Right cardiac atrium (tissue), 5 donors: ENCODE measurements at regions not wholly inside any gene's neighbourhood (a gene's known extent, or its start where the extent isn't known, plus 50 kb on each side); places are given as distances from the start of the nearest gene placed in this dataset.
"Not testable (repeated sequence)": the region's sequence is repeated elsewhere in the genome, so short reads cannot be mapped to it uniquely, and the experiment has no call there.

Experiments used
- ATAC-seq, 2 donors: fragments of 200-7000 bp; cut with Tn5 transposase; one replicate each; pipeline versions ENCODE4 v1.8.0 to v1.9.1; 2020; ENCODE audit warnings: moderate library complexity in 2 of 2, mild to moderate bottlenecking in 1 of 2
- DNase-seq, 3 donors: peaks; one replicate each; pipeline ENCODE4 v3.0.0-alpha.2; 2020
- H3K27ac ChIP-seq: one replicate; pipeline ENCODE4 v1.5.1; 2013; ENCODE audit warnings: mild to moderate bottlenecking, low read length, control low read depth, moderate library complexity
- H3K27me3 ChIP-seq: one replicate; pipeline ENCODE4 v1.6.1; 2013; ENCODE audit not compliant: control insufficient read depth, insufficient read depth
- H3K4me1 ChIP-seq: one replicate; pipeline ENCODE4 v1.6.1; 2013; ENCODE audit warnings: low read length; ENCODE audit not compliant: control insufficient read depth, insufficient read depth
- H3K4me3 ChIP-seq: one replicate; pipeline ENCODE4 v1.5.1; 2013; ENCODE audit warnings: low read length, control low read depth
- H3K9me3 ChIP-seq: one replicate; pipeline ENCODE4 v1.6.1; 2013; ENCODE audit warnings: low read length; ENCODE audit not compliant: control insufficient read depth
- WGBS: extraction: QIAGEN DNeasy Blood & Tissue Kit; methylation state at CpG from one replicate; pipeline ENCODE4 v1.1.7; 2013; 5-methylcytosine and 5-hydroxymethylcytosine counted together
- intact Hi-C, 4 donors: fragments of 100-400 bp; cut with DNase I; formaldehyde crosslinking; loops; one replicate each; pipeline versions ENCODE4 v1.11.0 to v1.14.0; 2022 to 2023
- donor health status: healthy with polysubstance abuse.
- donor health status: DM: no; HTN: yes; CAD: no.
- donor health status: DM: no; HTN: no; CAD: no.
- donor health status: DM: no; HTN: yes; CAD: no; lungs with severe emphysema.
- donor health status: DM: yes; HTN: yes; CAD: no.

DNA sequence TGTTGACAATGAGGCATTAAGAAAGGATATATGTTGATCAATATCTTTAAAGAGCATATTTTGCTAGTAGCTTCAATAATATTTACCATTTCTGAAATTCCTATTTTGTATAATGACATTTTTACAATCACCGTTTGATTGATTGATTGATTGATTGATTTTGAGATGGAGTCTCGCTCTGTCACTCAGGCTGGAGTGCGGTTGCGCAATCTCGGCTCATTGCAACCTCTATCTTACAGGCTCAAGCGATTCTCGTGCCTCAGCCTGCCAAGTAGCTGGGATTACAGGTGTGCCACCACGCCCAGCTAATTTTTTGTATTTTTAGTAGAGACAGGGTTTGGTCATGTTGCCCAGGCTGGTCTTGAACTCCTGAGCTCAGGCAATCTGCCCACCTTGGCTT lies 150.9 kb upstream of the TEX13D start:
- H3K27me3 ChIP-seq, H3K9me3 ChIP-seq, H3K4me3 ChIP-seq, ATAC-seq, H3K27ac ChIP-seq, DNase-seq, intact Hi-C loops, H3K4me1 ChIP-seq: not testable (repeated sequence)
- 97% methylated on average over 8 of the region's 8 CpGs for WGBS

DNA sequence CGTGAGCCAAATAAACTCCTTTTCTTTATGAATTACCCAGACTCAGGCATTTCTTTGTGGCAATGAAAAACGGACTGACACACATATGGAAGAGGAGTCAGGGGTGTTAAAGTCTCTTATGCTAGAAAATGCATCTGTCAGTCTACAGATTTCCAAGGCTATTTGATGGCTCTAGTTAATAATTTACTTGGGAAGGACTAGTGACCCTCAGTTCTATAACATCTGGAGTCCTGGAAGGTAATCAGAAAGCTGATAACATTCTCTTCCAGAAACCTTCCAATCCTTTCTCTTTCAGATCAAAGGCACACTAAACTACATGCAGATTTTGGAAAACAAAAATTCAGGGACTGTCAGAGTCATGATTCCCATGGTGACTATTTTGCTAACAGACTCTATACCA lies 142.0 kb upstream of the TEX13D start:
- Histone ChIP-seq H3K4me1 (no peaks in the 10 kb centered on the region), H3K27ac (no peak overlapping the region), H3K9me3 (no peaks in the 10 kb centered on the region), H3K4me3 (no peak overlapping the region), H3K27me3 (no peaks in the 10 kb centered on the region)
- DNase-seq (no peak), ATAC-seq (no peak)
- WGBS, result 77% methylated on average over 2 of the region's 2 CpGs
- intact Hi-C loops, result no loop called here

DNA sequence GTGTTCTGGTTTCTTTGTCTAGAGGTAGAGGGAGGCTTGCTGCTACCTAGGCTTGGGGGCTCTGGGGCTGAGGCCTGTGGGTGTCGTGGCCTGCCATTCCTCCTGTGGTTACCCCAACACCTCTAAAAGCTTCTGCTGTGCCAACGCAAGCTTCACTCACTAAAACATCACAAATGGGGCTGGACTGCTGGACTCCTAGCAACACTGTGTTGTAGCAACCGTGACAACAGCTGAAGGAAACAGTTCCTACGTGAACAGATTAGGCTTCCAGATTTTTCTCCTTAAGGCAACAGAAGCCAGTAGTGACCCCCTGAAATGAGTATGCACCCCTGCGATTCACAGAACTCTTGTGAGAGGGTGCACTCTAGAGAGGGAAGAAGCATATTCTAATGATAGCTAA lies 138.3 kb upstream of the TEX13D start:
- no peaks in the 10 kb centered on the region for H3K27me3 ChIP-seq
- 26% methylated on average over 5 of the region's 5 CpGs for WGBS
- DNase-seq (peak in 2 of 3 donors; percentile 27 to 45), ATAC-seq (peak; percentile 93 to 95)
- H3K9me3 ChIP-seq, result no peaks in the 10 kb centered on the region
- H3K4me3 ChIP-seq, result no peak overlapping the region
- H3K27ac ChIP-seq, result no peak overlapping the region
- intact Hi-C loops, result no loop called here
- H3K4me1 ChIP-seq, result no peaks in the 10 kb centered on the region

DNA sequence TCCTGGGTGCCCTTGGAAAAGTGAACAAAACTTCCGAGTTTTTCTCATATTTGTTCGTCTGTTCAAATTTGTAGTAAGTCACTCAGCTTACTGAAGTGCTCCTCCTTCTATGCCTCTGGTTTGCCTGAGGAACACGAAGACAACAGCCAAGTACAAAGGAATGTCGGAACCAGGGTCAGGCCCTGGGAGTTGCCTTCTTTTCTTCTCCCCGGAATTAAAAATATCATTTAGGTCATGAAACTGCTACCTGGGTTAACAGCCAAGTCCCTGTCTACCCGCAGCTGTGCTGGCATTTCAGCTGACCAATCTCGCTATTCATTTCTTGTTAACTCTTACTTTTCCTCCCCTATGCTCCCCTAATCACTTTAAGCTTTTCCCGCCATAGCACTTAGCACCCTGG lies 137.6 kb upstream of the TEX13D start:
- Histone ChIP-seq H3K4me3 (no peak overlapping the region), H3K27me3 (no peaks in the 10 kb centered on the region), H3K4me1 (no peaks in the 10 kb centered on the region), H3K9me3 (no peaks in the 10 kb centered on the region), H3K27ac (no peak overlapping the region)
- DNase-seq, result peak in 2 of 3 donors; percentile 18 to 33
- peak; percentile 68 to 76 for ATAC-seq
- intact Hi-C loops, result no loop called here
- 27% methylated on average over 8 of the region's 8 CpGs for WGBS

DNA sequence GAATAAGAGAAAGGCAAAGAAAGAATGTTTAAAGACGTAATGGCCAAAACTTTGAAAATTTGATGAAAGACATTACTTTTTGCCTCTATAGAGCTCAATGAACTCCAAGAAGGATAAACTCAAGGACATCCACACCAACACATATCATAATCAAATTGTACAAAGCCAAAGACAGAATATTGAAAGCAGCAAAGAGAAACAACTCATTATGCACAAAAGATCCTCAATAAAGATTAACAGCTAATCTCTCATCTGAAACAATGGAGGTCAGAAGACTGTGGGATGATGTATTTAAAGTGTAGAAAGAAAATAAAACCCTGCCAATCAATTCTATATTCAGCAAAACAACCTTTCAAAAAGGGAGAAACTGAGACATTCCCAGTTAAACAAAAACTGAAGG lies 129.1 kb upstream of the TEX13D start:
- no peak for DNase-seq
- no peak overlapping the region for H3K4me3 ChIP-seq
- 95% methylated on average over 1 of the region's 1 CpG for WGBS
- no peaks in the 10 kb centered on the region for H3K27me3 ChIP-seq
- no peak overlapping the region for H3K27ac ChIP-seq
- no peaks in the 10 kb centered on the region for H3K4me1 ChIP-seq
- intact Hi-C loops, result no loop called here
- ATAC-seq, result no peak
- no peaks in the 10 kb centered on the region for H3K9me3 ChIP-seq

DNA sequence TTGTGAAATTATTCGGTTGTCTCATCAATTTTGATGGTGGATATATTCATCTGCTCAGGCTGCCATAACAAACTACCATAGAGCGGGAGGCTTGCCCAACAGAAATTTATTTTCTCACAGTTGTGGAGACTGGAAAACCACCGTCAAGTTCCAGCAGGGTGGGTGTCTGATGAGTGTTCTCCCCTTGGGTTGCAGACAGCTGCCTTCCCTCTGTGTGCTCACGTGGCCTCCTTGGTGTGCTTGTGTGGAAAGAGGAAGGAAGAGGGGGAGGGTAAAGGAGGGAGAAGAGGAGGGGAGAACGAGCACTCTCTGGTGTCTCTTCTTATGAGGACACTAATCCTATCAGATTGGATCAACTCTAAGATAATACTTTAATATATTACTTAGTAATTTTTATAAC lies 123.8 kb upstream of the TEX13D start:
- Histone ChIP-seq H3K27me3 (no peaks in the 10 kb centered on the region), H3K4me3 (no peak overlapping the region), H3K9me3 (no peaks in the 10 kb centered on the region), H3K4me1 (no peaks in the 10 kb centered on the region), H3K27ac (no peak overlapping the region)
- intact Hi-C loops, result no loop called here
- 55% methylated on average over 5 of the region's 5 CpGs for WGBS
- no peak for DNase-seq
- no peak for ATAC-seq

DNA sequence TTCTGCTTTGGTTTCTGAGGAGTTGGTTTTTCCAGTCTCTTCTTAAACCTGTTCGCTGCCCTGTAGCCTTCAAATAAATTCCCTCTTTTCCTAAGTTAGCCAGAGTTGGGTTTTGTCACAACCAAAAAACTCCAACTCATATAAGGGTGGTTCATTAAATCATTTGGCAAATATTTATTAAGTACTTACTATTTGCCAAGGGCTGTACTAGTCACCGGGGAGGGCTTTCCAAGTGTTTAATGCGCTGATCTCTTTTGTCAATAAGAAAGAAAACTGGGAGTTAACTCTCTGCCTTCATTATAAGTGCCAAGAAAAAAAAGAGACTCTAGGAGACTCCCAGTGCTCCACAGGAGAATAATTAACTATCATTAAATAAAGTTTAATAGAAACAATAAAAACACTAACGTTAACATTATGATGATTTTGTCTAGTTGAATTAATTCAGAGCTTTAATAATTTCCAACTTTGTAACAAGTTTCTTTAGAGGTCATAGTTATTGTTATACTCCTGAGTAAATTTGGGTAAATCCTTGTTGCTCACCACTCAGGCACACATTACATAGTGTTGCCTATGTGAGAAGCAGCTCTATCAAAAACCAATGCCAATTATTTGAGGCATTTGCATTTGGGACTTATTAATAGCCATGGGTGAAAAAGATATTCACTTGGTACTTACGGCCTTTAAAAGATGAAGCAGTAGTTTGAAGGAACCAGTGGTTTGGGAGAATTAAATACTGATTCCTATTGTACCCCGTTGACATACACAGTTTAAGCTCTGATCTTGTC lies 122.5 kb upstream of the TEX13D start:
- Histone ChIP-seq H3K4me1 (no peaks in the 10 kb centered on the region), H3K27ac (no peak overlapping the region), H3K9me3 (no peaks in the 10 kb centered on the region), H3K27me3 (no peaks in the 10 kb centered on the region), H3K4me3 (no peak overlapping the region)
- 79% methylated on average over 6 of the region's 6 CpGs for WGBS
- intact Hi-C loops, result loop anchor here in 1 of 4 donors (10.0 kb wide), 1 partner anchor 175 kb away; no protein-coding TSS in a partner anchor
- DNase-seq, result no peak
- ATAC-seq, result no peak

DNA sequence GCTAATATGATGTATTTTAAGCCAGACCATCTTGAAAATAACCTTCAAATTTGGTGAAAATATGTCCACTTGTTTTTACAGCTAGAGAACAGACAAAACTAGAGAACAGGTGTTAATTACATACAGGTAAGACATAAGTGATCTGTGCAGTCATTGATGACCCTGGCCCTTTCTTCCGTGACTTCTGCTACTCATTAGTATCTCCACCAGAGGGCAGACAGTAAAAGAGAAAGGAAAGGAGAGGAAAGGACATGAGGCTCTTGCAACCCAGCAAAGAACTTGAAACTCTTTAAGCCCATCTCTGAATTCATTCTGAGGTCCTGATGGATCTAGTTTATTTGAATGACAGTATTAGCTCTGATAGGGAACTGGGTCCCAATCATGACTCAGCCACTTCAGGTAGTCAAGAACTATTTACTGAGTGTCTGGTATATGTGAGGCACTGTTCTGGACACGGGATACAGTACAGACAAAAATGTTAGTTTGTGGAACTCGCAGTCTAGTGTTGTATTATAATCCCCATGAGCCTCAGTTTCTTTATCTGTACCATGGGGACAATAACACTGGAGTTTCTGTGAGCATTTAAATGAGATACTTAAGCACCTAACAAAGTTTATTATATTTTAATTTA lies 121.0 kb upstream of the TEX13D start:
- H3K9me3 ChIP-seq, result no peaks in the 10 kb centered on the region
- intact Hi-C loops, result loop anchor here in 1 of 4 donors (10.0 kb wide), 1 partner anchor 173 kb away; no protein-coding TSS in a partner anchor
- H3K4me3 ChIP-seq, result no peak overlapping the region
- no peak for DNase-seq
- no peaks in the 10 kb centered on the region for H3K27me3 ChIP-seq
- WGBS, result 71% methylated on average over 3 of the region's 3 CpGs
- peak in 1 of 2 donors; percentile 56 for ATAC-seq
- H3K4me1 ChIP-seq, result no peaks in the 10 kb centered on the region
- H3K27ac ChIP-seq, result no peak overlapping the region

DNA sequence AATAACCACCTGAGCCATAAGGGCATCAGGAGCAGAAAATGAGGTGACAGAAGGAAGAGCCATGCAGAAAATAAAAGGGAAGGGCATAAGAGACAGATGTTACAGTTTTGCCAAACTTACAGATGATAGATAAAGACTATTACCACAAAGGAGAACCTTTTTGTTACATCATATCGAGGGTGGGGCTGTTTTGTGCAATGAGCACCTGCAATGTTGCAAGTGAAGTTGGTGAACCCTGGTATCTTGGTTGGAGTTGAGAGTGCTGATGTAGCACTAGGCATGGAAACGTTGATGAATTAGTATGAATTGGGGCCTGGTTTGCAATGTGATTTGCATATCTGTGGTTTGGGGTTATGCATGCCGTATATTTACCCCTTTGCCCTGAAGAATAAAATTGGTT lies 119.8 kb upstream of the TEX13D start:
- Histone ChIP-seq H3K4me1 (no peaks in the 10 kb centered on the region), H3K27ac (no peak overlapping the region), H3K27me3 (no peaks in the 10 kb centered on the region), H3K9me3 (no peaks in the 10 kb centered on the region), H3K4me3 (no peak overlapping the region)
- DNase-seq, result no peak
- 76% methylated on average over 3 of the region's 3 CpGs for WGBS
- intact Hi-C loops, result loop anchor here in 1 of 4 donors (10.0 kb wide), 1 partner anchor 172 kb away; no protein-coding TSS in a partner anchor
- ATAC-seq, result no peak

DNA sequence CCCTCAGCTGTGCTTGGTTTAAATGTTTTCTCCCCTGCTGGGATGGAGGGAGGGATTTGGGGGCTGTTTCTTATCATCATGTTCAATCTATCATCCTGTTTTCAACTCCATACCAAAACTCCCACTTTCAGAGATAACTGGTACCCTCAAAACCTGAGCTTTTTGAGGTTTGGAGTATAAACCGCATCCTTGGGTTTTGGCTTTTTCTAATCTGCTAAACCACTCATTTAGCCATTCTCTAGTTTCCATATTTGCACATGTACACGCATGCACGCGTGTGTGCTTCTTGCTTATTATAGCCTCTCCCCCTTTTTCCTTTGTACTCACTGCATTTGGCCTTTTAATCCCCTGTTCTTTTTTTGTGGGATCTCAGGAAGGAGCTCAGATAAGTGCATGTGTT lies 116.7 kb upstream of the TEX13D start:
- no peaks in the 10 kb centered on the region for H3K27me3 ChIP-seq
- intact Hi-C loops, result loop anchor here in 1 of 4 donors (10.0 kb wide), 1 partner anchor 169 kb away; no protein-coding TSS in a partner anchor

DNA sequence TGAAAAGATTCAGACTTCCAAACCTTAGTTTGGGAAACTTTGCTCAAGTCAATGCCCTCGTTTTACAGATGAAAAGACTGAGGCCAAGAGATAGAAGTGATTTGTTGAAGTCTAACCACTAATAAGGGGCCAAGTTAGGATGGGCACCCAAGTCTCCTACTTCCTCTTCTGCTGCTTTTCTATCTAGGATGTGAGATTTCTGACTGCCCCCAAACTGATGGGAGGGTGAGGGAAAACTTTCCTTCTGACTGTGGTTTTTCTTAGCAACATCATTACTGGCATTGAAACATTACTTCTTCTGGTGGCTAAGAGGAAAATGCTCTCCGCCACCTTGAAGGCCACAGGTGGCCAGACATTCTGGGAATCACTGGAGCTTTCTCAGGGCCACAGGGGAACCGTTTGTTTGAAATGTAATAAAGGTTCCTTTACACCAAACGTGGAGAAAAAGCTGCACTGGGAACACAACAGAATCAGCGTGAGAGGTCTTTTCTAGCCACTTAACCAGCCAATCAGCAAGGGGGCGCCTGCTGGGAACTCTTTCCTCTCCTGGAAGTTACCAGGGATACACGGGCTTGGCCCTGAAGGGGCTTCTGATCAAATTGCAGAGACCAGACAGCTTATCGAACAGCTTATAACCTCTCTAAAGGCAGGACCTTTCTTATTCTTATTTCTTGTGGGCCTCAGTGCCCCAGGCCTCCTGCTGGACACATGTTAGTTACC lies 115.9 kb upstream of the TEX13D start:
- Histone ChIP-seq H3K9me3 (no peaks in the 10 kb centered on the region), H3K4me1 (no peaks in the 10 kb centered on the region), H3K4me3 (no peak overlapping the region), H3K27ac (peak overlapping the region; percentile 52), H3K27me3 (no peaks in the 10 kb centered on the region)
- ATAC-seq (no peak), DNase-seq (no peak)
- intact Hi-C loops, result loop anchor here in 1 of 4 donors (10.0 kb wide), 1 partner anchor 168 kb away; no protein-coding TSS in a partner anchor
- 74% methylated on average over 8 of the region's 8 CpGs for WGBS

More for the DNA sequence above, 116.7 kb upstream of the TEX13D start:
- ATAC-seq, result no peak
- H3K27ac ChIP-seq, result no peak overlapping the region
- 91% methylated on average over 4 of the region's 4 CpGs for WGBS
- no peak for DNase-seq
- no peak overlapping the region for H3K4me3 ChIP-seq
- no peaks in the 10 kb centered on the region for H3K4me1 ChIP-seq
- H3K9me3 ChIP-seq, result no peaks in the 10 kb centered on the region
